OCI-LY1 (cell line): ENCODE measurements at regions not wholly inside any gene's neighbourhood (a gene's known extent, or its start where the extent isn't known, plus 50 kb on each side); places are given as distances from the start of the nearest gene placed in this dataset.

Experiments
- H2AFZ ChIP-seq: fragments of 200-600 bp; sonication (generic), shearing (Covaris generic); 2 replicates; pipeline ENCODE4 v1.6.0; 2014; ENCODE audit warnings: antibody characterized with exemption, mild to moderate bottlenecking, low read length
- H3F3A ChIP-seq: fragments of 200-600 bp; sonication (generic), shearing (Covaris generic); 2 replicates; pipeline ENCODE4 v1.6.0; 2014; ENCODE audit warnings: mild to moderate bottlenecking, antibody characterized with exemption, low read length, moderate library complexity; ENCODE audit not compliant: insufficient read depth
- H3K27ac ChIP-seq: fragments of 200-600 bp; sonication (generic); 2 replicates; pipeline ENCODE4 v1.5.1; 2014; ENCODE audit warnings: low read length, mixed run types, mild to moderate bottlenecking, low read depth; ENCODE audit not compliant: poor library complexity, severe bottlenecking
- H3K27me3 ChIP-seq: fragments of 200-600 bp; sonication (generic); 2 replicates; pipeline ENCODE4 v1.6.0; 2014; ENCODE audit warnings: antibody characterized with exemption, mild to moderate bottlenecking, low read length, moderate library complexity; ENCODE audit not compliant: insufficient read depth
- H3K36me3 ChIP-seq: fragments of 200-600 bp; sonication (generic); 2 replicates; pipeline ENCODE4 v1.6.1; 2014; ENCODE audit warnings: mild to moderate bottlenecking, antibody characterized with exemption, low read length, moderate library complexity, mixed read lengths; ENCODE audit not compliant: insufficient read depth
- H3K4me1 ChIP-seq: fragments of 200-600 bp; sonication (generic); 2 replicates; pipeline ENCODE4 v1.5.1; 2014; ENCODE audit warnings: mild to moderate bottlenecking, low read length, moderate library complexity; ENCODE audit not compliant: insufficient read depth, severe bottlenecking
- H3K4me2 ChIP-seq: fragments of 200-600 bp; sonication (generic), shearing (Covaris generic); 2 replicates; pipeline ENCODE4 v1.6.1; 2014; ENCODE audit warnings: low read length
- H3K4me3 ChIP-seq: fragments of 200-600 bp; sonication (generic); 2 replicates; pipeline ENCODE4 v1.5.1; 2014; ENCODE audit warnings: low read length, low read depth, mild to moderate bottlenecking, mixed read lengths; ENCODE audit not compliant: poor library complexity, severe bottlenecking
- H3K79me2 ChIP-seq: fragments of 200-600 bp; shearing (Covaris generic); 2 replicates; pipeline ENCODE4 v1.6.1; 2016; ENCODE audit warnings: mixed run types, low read length, mixed read lengths; ENCODE audit not compliant: insufficient read depth
- H3K9ac ChIP-seq: fragments of 200-600 bp; sonication (generic), shearing (Covaris generic); 2 replicates; pipeline ENCODE4 v1.6.1; 2014; ENCODE audit warnings: mild to moderate bottlenecking, low read length, mixed read lengths
- H3K9me2 ChIP-seq: fragments of 200-600 bp; sonication (generic), shearing (Covaris generic); 2 replicates; pipeline ENCODE4 v1.6.1; 2014; ENCODE audit warnings: low read depth, mild to moderate bottlenecking, low read length, mixed read lengths
- H3K9me3 ChIP-seq: fragments of 200-600 bp; shearing (Covaris generic); 2 replicates; pipeline ENCODE4 v1.6.1; 2014; ENCODE audit warnings: low read length, mixed read lengths
- H4K20me1 ChIP-seq: fragments of 200-600 bp; sonication (generic), shearing (Covaris generic); 2 replicates; pipeline ENCODE4 v1.6.0; 2016; ENCODE audit warnings: mild to moderate bottlenecking, low read length; ENCODE audit not compliant: insufficient read depth
- EZH2 ChIP-seq: fragments of 200-600 bp; sonication (generic), shearing (Covaris generic); IDR thresholded peaks from 2 replicates; pipeline ENCODE4 v1.8.0; 2017; ENCODE audit warnings: borderline replicate concordance, mixed run types, mild to moderate bottlenecking, antibody characterized with exemption, low read length, moderate library complexity, mixed read lengths
- TF ChIP-seq, protein P1 (sequence below): fragments of 200-600 bp; sonication (generic), shearing (Covaris generic); IDR thresholded peaks from 2 replicates; pipeline ENCODE4 v1.5.1; 2017; ENCODE audit warnings: mild to moderate bottlenecking, antibody characterized with exemption, low read length, moderate library complexity, mixed read lengths

DNA sequence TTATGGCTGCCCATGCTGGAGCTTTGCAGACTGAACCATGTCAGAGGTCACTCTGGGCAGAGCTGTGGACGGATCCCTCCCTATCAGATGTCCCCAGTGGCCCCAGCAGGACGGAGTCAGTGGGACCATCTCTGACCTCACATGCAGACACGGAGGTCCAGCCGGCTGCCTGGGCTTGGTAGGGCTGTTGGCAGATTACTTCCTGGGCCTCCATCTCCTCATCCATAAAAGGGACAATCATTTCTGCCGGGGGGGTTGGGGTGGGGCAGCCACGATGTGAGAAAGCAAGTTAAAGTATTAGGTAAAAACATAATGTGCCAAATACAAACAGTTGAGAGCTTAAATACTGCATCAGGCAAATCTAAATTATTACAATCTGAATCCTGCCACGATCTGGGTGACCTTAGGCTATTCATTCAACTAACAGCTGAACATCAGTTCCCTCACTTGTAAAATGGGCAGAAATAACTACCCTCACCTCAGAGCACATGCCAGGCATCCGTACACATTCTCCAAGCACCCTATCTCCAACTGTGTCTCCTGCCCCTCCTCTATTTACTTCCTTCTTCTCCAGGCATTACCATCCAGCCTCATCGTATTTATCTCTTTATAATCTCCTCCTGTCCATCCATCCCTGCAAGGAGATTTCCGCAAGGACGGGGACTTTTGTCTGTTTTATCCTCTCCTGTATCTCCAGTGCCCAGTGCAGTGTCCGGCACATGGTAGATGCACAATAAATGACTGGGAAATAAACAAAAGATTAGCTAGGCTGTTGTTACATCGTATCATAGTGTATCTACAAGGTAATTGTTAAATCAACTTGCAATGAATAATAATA lies 192.3 kb upstream of the FOXF1 start:
- Histone ChIP-seq H4K20me1 (no peaks in the 10 kb centered on the region), H3K4me1 (no peaks in the 10 kb centered on the region), H3K27me3 (no peaks in the 10 kb centered on the region), H3K27ac (no peak overlapping the region), H3K9ac (no peak overlapping the region), H3K79me2 (no peaks in the 10 kb centered on the region), H3K36me3 (no peaks in the 10 kb centered on the region), H2AFZ (no peak overlapping the region), H3K9me2 (no peaks in the 10 kb centered on the region), H3F3A (no peaks in the 10 kb centered on the region), H3K9me3 (no peaks in the 10 kb centered on the region), H3K4me3 (no peak overlapping the region), H3K4me2 (no peak overlapping the region)
- TF ChIP-seq EZH2: no peak
- TF ChIP-seq, protein P1, sequence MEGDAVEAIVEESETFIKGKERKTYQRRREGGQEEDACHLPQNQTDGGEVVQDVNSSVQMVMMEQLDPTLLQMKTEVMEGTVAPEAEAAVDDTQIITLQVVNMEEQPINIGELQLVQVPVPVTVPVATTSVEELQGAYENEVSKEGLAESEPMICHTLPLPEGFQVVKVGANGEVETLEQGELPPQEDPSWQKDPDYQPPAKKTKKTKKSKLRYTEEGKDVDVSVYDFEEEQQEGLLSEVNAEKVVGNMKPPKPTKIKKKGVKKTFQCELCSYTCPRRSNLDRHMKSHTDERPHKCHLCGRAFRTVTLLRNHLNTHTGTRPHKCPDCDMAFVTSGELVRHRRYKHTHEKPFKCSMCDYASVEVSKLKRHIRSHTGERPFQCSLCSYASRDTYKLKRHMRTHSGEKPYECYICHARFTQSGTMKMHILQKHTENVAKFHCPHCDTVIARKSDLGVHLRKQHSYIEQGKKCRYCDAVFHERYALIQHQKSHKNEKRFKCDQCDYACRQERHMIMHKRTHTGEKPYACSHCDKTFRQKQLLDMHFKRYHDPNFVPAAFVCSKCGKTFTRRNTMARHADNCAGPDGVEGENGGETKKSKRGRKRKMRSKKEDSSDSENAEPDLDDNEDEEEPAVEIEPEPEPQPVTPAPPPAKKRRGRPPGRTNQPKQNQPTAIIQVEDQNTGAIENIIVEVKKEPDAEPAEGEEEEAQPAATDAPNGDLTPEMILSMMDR: no peak

DNA sequence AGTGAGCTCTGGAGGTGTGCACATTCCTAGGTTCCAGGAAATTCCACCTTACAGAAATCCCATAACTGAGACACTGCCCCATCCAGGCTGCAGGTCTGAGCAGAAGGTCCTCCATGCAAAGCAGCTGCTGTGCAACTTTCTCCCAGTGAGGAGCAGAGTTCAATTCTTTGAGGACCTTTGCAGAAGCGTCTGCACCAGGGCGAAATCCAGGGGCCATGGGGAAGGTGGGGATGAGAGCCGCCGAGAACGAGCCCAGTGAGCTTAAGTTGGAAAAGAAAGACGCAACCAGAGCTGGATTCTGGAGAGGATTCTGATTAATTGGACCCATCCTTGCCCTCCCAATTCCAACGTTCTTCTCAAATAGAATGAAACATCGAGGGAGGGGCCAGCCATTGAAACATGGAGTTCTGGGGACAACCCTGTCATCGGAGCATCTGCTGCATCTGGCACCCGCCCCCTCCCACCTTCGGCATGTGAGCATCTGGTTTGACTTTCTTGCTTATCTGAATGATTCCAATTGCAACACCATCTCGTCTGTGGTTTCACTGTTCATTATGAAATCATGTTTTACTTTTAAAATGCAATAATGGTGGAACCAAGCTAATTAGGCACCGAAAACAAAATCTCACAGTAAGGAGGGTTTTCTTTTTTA lies 190.6 kb upstream of the FOXF1 start:
- no peak overlapping the region for H3K27ac ChIP-seq
- H3K36me3 ChIP-seq: no peaks in the 10 kb centered on the region
- H3K9me3 ChIP-seq: no peaks in the 10 kb centered on the region
- H2AFZ ChIP-seq: no peak overlapping the region
- no peaks in the 10 kb centered on the region for H3K27me3 ChIP-seq
- H3K4me1 ChIP-seq: no peaks in the 10 kb centered on the region
- no peaks in the 10 kb centered on the region for H4K20me1 ChIP-seq
- H3K9ac ChIP-seq: no peak overlapping the region
- TF ChIP-seq, protein P1: no peak
- TF ChIP-seq EZH2: no peak
- H3K79me2 ChIP-seq: no peaks in the 10 kb centered on the region
- no peak overlapping the region for H3K4me3 ChIP-seq
- H3K4me2 ChIP-seq: no peak overlapping the region
- H3F3A ChIP-seq: no peaks in the 10 kb centered on the region
- H3K9me2 ChIP-seq: no peaks in the 10 kb centered on the region

DNA sequence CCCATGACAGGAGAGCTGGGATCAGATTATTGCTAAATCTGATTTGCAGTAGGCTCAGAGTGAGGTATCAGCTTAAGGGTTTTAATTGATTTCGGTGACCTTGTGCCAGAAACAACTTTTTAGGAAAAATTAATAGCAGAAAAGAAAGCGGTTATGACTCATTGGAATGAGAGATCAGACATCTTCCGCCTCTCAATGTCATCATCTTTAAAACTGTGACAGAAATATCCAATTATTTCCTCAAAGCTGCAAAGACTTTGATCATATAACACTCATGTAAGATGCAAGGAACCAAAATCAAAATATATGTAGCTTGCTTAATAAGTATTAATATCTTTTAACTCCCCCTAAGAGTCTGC lies 190.1 kb upstream of the FOXF1 start:
- Histone ChIP-seq H3K4me2 (no peak overlapping the region), H3K4me3 (no peak overlapping the region), H3F3A (no peaks in the 10 kb centered on the region), H3K9ac (no peak overlapping the region), H3K9me2 (no peaks in the 10 kb centered on the region), H3K9me3 (no peaks in the 10 kb centered on the region), H3K4me1 (no peaks in the 10 kb centered on the region), H3K27me3 (no peaks in the 10 kb centered on the region), H3K27ac (no peak overlapping the region), H3K79me2 (no peaks in the 10 kb centered on the region), H2AFZ (no peak overlapping the region), H4K20me1 (no peaks in the 10 kb centered on the region), H3K36me3 (no peaks in the 10 kb centered on the region)
- TF ChIP-seq, protein P1: no peak
- TF ChIP-seq EZH2: no peak
